HCT116 (cell line): ENCODE measurements at regions not wholly inside any gene's neighbourhood (a gene's known extent, or its start where the extent isn't known, plus 50 kb on each side); places are given as distances from the start of the nearest gene placed in this dataset.

Experiments used
- ATAC-seq: fragments of 200-7000 bp; cut with Tn5 transposase; 2 replicates; pipeline ENCODE4 v1.9.1; 2020; ENCODE audit warnings: mild to moderate bottlenecking, moderate library complexity
- BruUV-seq: library from RNA; stranded (reverse); fragments of 400-500 nt; replicated peaks from 2 replicates; lab custom pipeline; 2021; lab: Mats Ljungman, UMichigan
- CTCF ChIA-PET: fragments of 300-600 bp; sonication (Branson Sonifier 250); formaldehyde crosslinking; loops from one replicate; lab custom pipeline; 2021; ENCODE audit warnings: antibody characterized with exemption; lab: Charles Lee
- POLR2A ChIA-PET: fragments of 300-600, 350-600 bp; sonication (Branson Sonifier 250); formaldehyde crosslinking; loops from one replicate; lab custom pipeline; 2021; ENCODE audit warnings: antibody characterized with exemption; lab: Charles Lee
- RAD21 ChIA-PET, 2 experiments: fragments of 300-600 bp; sonication (Branson Sonifier 250); formaldehyde crosslinking; loops; one replicate each; lab custom pipeline; 2023; ENCODE audit warnings: low total read pairs in 2 of 2; ENCODE audit not compliant: uncharacterized antibody in 2 of 2, unreplicated experiment in 2 of 2, low non-redundant PET in 1 of 2; lab: Charles Lee
- DNase-seq: peaks from one replicate; pipeline ENCODE4 v3.0.0-alpha.2; 2010; ENCODE audit warnings: low read depth, low spot score
- H2AFZ ChIP-seq: fragments of 200-600 bp; shearing (Covaris generic), sonication (generic); 2 replicates; pipeline ENCODE4 v1.6.1; 2017; ENCODE audit warnings: low read depth, mixed run types, mixed read lengths, antibody characterized with exemption, low read length; ENCODE audit not compliant: poor library complexity, severe bottlenecking
- H3K27ac ChIP-seq: 2 replicates; pipeline ENCODE4 v1.5.1; 2012; ENCODE audit warnings: low read depth, low read length
- H3K27me3 ChIP-seq: fragments of 200-600 bp; sonication (generic); 2 replicates; pipeline ENCODE4 v1.6.1; 2016; ENCODE audit warnings: mixed run types, low read length, mixed read lengths; ENCODE audit not compliant: insufficient read depth
- H3K36me3 ChIP-seq, 2 experiments: fragments of 200-500 bp in 1 of 2; fragments of 200-600 bp in 1 of 2; sonication (Bioruptor generic) in 1 of 2; sonication (generic) in 1 of 2; 2 replicates each; pipeline versions ENCODE4 v1.5.1 to v1.6.1; 2014 to 2016; ENCODE audit warnings: low read length in 2 of 2, inconsistent platforms in 1 of 2, mixed read lengths in 1 of 2, mixed run types in 1 of 2; ENCODE audit not compliant: insufficient read depth in 2 of 2, control insufficient read depth in 1 of 2
- H3K4me1 ChIP-seq, 2 experiments: fragments of 200-600 bp in 1 of 2; sonication (generic) in 1 of 2; 2 replicates each; pipeline versions ENCODE4 v1.5.1 to v1.6.1; 2012 to 2017; ENCODE audit warnings: low read length in 2 of 2, inconsistent platforms in 1 of 2, mild to moderate bottlenecking in 1 of 2, mixed read lengths in 1 of 2, mixed run types in 1 of 2, moderate library complexity in 1 of 2; ENCODE audit not compliant: insufficient read depth in 2 of 2, control insufficient read depth in 1 of 2
- H3K4me2 ChIP-seq: fragments of 200-600 bp; sonication (generic); 2 replicates; pipeline ENCODE4 v1.6.1; 2017; ENCODE audit warnings: mixed run types, low read length, mixed read lengths
- H3K4me3 ChIP-seq, 2 experiments: fragments of 200-600 bp in 1 of 2; sonication (generic) in 1 of 2; replicated peaks in 1 of 2; 2 replicates each; pipeline ENCODE4 v1.5.1; 2011 to 2016; ENCODE audit warnings: low read length in 2 of 2, control low read depth in 1 of 2, low read depth in 1 of 2, mild to moderate bottlenecking in 1 of 2, mixed read lengths in 1 of 2, mixed run types in 1 of 2
- H3K79me2 ChIP-seq: fragments of 200-600 bp; sonication (generic); 2 replicates; pipeline ENCODE4 v1.6.1; 2017; ENCODE audit warnings: mild to moderate bottlenecking, mixed run types, low read length, moderate library complexity, mixed read lengths; ENCODE audit not compliant: insufficient read depth
- H3K9ac ChIP-seq: fragments of 200-600 bp; sonication (generic); 2 replicates; pipeline ENCODE4 v1.6.1; 2016; ENCODE audit warnings: low read length, mixed read lengths
- H3K9me2 ChIP-seq: fragments of 200-600 bp; sonication (generic), shearing (Covaris generic); 2 replicates; pipeline ENCODE4 v1.6.1; 2017; ENCODE audit warnings: mixed run types, mild to moderate bottlenecking, moderate library complexity; ENCODE audit not compliant: insufficient read depth
- H3K9me3 ChIP-seq, 2 experiments: fragments of 200-500 bp in 1 of 2; fragments of 200-600 bp in 1 of 2; sonication (Bioruptor generic) in 1 of 2; sonication (generic) in 1 of 2; 2 replicates each; pipeline ENCODE4 v1.6.1; 2014 to 2017; ENCODE audit warnings: low read length in 2 of 2, mixed read lengths in 2 of 2, inconsistent platforms in 1 of 2, low read depth in 1 of 2, mild to moderate bottlenecking in 1 of 2, mixed run types in 1 of 2, moderate library complexity in 1 of 2; ENCODE audit not compliant: control insufficient read depth in 1 of 2, insufficient read depth in 1 of 2
- H4K20me1 ChIP-seq: fragments of 200-600 bp; sonication (generic), shearing (Covaris generic); 2 replicates; pipeline ENCODE4 v1.6.1; 2017; ENCODE audit warnings: mixed run types, mild to moderate bottlenecking, moderate library complexity; ENCODE audit not compliant: insufficient read depth
- CTCF ChIP-seq, 3 experiments: fragments of 200-600 bp in 1 of 3; sonication (generic) in 1 of 3; IDR thresholded peaks in 2 of 3; conservative IDR thresholded peaks in 1 of 3; 2 replicates each; pipeline ENCODE4 v1.5.1; 2012 to 2017; ENCODE audit warnings: low read depth in 2 of 3, low read length in 2 of 3, antibody characterized with exemption in 1 of 3, borderline replicate concordance in 1 of 3, control low read depth in 1 of 3, mild to moderate bottlenecking in 1 of 3, mixed read lengths in 1 of 3, mixed run types in 1 of 3, moderate library complexity in 1 of 3; ENCODE audit not compliant: insufficient read depth in 1 of 3
- EGR1 ChIP-seq: IDR thresholded peaks from 2 replicates; pipeline ENCODE4 v1.6.1; 2012; ENCODE audit warnings: low read depth
- ELF1 ChIP-seq: IDR thresholded peaks from 2 replicates; pipeline ENCODE4 v1.6.1; 2012; ENCODE audit warnings: low read depth, borderline replicate concordance
- EZH2 ChIP-seq: fragments of 200-600 bp; sonication (generic); IDR thresholded peaks from 2 replicates; pipeline ENCODE4 v1.6.1; 2017; ENCODE audit warnings: antibody characterized with exemption, mixed run types
- FOSL1 ChIP-seq: IDR thresholded peaks from 2 replicates; pipeline ENCODE4 v1.6.1; 2012; ENCODE audit warnings: low read depth
- MAX ChIP-seq: IDR thresholded peaks from 2 replicates; pipeline ENCODE4 v1.6.1; 2012
- POLR2A ChIP-seq: IDR thresholded peaks from 2 replicates; pipeline ENCODE4 v1.7.0; 2011; ENCODE audit warnings: borderline replicate concordance; ENCODE audit not compliant: insufficient read depth, insufficient read length; ENCODE audit errors: extremely low read depth
- RAD21 ChIP-seq: IDR thresholded peaks from 2 replicates; pipeline ENCODE4 v1.6.1; 2012; ENCODE audit warnings: low read depth, mild to moderate bottlenecking
- REST ChIP-seq: IDR thresholded peaks from 2 replicates; pipeline ENCODE4 v1.6.1; 2012; ENCODE audit warnings: low read depth
- SRF ChIP-seq: IDR thresholded peaks from 2 replicates; pipeline ENCODE4 v1.6.1; 2012; ENCODE audit warnings: low read depth
- TCF7L2 ChIP-seq: IDR thresholded peaks from 2 replicates; pipeline ENCODE4 v1.7.0; 2011; ENCODE audit warnings: borderline replicate concordance, inconsistent platforms; ENCODE audit not compliant: insufficient read depth, insufficient read length; ENCODE audit errors: extremely low read depth
- ZBTB33 ChIP-seq: IDR thresholded peaks from 2 replicates; pipeline ENCODE4 v1.6.1; 2011; ENCODE audit warnings: mild to moderate bottlenecking, low read length, moderate library complexity; ENCODE audit not compliant: insufficient replicate concordance; ENCODE audit errors: extremely low read depth
- intact Hi-C: fragments of 100-400 bp; cut with micrococcal nuclease; formaldehyde crosslinking; loops from 2 replicates; pipeline ENCODE4 v1.10.0; 2022

- POLR2A ChIA-PET: no interaction called here
- RAD21 ChIA-PET: no interaction called here
- no TSS peak for BruUV-seq
- no peak overlapping the region for H3K4me2 ChIP-seq
- intact Hi-C loops: loop anchor here (10.0 kb wide), 1 partner anchor 840 kb away; no protein-coding TSS in a partner anchor
- H3K4me3 ChIP-seq: no peak overlapping the region
- no peaks in the 10 kb centered on the region for H3K9me3 ChIP-seq
- peaks cover 34 to 40% of the 10 kb centered on the region in 2 experiments for H3K4me1 ChIP-seq
- no peak for ATAC-seq
- no peaks in the 10 kb centered on the region for H3K79me2 ChIP-seq
- no peaks in the 10 kb centered on the region for H3K36me3 ChIP-seq
- TF ChIP-seq MAX (no peak), TCF7L2 (no peak), EZH2 (no peak), SRF (no peak), REST (no peak), RAD21 (no peak), ELF1 (no peak), EGR1 (no peak), CTCF (IDR thresholded peaks at IDR 0.05 in 2 of 3, conservative IDR thresholded peaks at IDR 0.05 in 1 of 3; ENCODE audit: borderline replicate concordance in 1 of 3, insufficient read depth in 1 of 3, low read depth in 2 of 3, low read length in 2 of 3) (no peak), FOSL1 (no peak), POLR2A (no peak), ZBTB33 (no peak)
- no peaks in the 10 kb centered on the region for H4K20me1 ChIP-seq
- CTCF ChIA-PET: no interaction called here
- DNase-seq: no peak
- no peak overlapping the region for H3K9ac ChIP-seq
- no peaks in the 10 kb centered on the region for H3K9me2 ChIP-seq
- H2AFZ ChIP-seq: no peak overlapping the region
- no peak overlapping the region for H3K27ac ChIP-seq
- no peaks in the 10 kb centered on the region for H3K27me3 ChIP-seq
Measured at GRCh38 chr3:177354466-177354865, 157.2 kb upstream of the TBL1XR1 start.
